ENCODE measurements at regions not wholly inside any gene's neighbourhood (a gene's known extent, or its start where the extent isn't known, plus 50 kb on each side); places are given as distances from the start of the nearest gene placed in this dataset.

GRCh38 chr21:38165466-38166172 is 91.2 kb upstream of the KCNJ15 start:
- no peak for DNase-seq

GRCh38 chr21:38166173-38166535 is 90.6 kb upstream of the KCNJ15 start:
- DNase-seq, result no peak

- DNase-seq, result no peak
Observed at GRCh38 chr21:38167345-38167744, 89.4 kb upstream of the KCNJ15 start.

- peak; percentile 23 to 24 for DNase-seq
Observed at GRCh38 chr21:38170283-38170682, 86.5 kb upstream of the KCNJ15 start.

- DNase-seq, result no peak
Observed at GRCh38 chr21:38170704-38171682, 85.8 kb upstream of the KCNJ15 start.

- DNase-seq, result no peak
Observed at GRCh38 chr21:38171723-38172344, 85.0 kb upstream of the KCNJ15 start.

GRCh38 chr21:38173276-38174035 is 83.3 kb upstream of the KCNJ15 start:
- DNase-seq, result no peak

GRCh38 chr21:38175306-38175705 is 81.5 kb upstream of the KCNJ15 start:
- DNase-seq, result no peak

- DNase-seq, result no peak
Observed at GRCh38 chr21:38177919-38178652, 78.7 kb upstream of the KCNJ15 start.

GRCh38 chr21:38178653-38179470 is 77.9 kb upstream of the KCNJ15 start:
- no peak for DNase-seq

- DNase-seq, result no peak
Observed at GRCh38 chr21:38179511-38179910, 77.3 kb upstream of the KCNJ15 start.

GRCh38 chr21:38181096-38181495 is 75.7 kb upstream of the KCNJ15 start:
- DNase-seq, result no peak

GRCh38 chr21:38182370-38182985 is 74.3 kb upstream of the KCNJ15 start:
- DNase-seq, result no peak

- no peak for DNase-seq
Observed at GRCh38 chr21:38183961-38184360, 72.8 kb upstream of the KCNJ15 start.

- DNase-seq, result no peak
Observed at GRCh38 chr21:38186661-38187270, 70.0 kb upstream of the KCNJ15 start.

- DNase-seq, result no peak
Observed at GRCh38 chr21:38188037-38188436, 68.8 kb upstream of the KCNJ15 start.

GRCh38 chr21:38196036-38196435 is 60.8 kb upstream of the KCNJ15 start:
- DNase-seq, result no peak

GRCh38 chr21:38202811-38203210 is 54.0 kb upstream of the KCNJ15 start:
- DNase-seq, result no peak

GRCh38 chr21:38203229-38203628 is 53.6 kb upstream of the KCNJ15 start:
- no peak for DNase-seq

GRCh38 chr21:38205940-38206339 is 50.9 kb upstream of the KCNJ15 start:
- DNase-seq, result no peak

All from activated T-cell treated with anti-CD3 and anti-CD28 coated beads, Interleukin-2, amount 50 U/mL, for 48 hours (primary cell).